Caki2 (cell line): ENCODE measurements at regions not wholly inside any gene's neighbourhood (a gene's known extent, or its start where the extent isn't known, plus 50 kb on each side); places are given as distances from the start of the nearest gene placed in this dataset.
A peak's percentile ranks its signal among the peaks of the same experiment; 100 is the strongest.

Experiments
- DNase-seq: peaks from one replicate; pipeline ENCODE4 v3.0.0-alpha.2; 2015; ENCODE audit warnings: low read depth
- in situ Hi-C: cut with HindIII; loops from 2 replicates; pipeline ENCODE4 v1.10.0; 2016; ENCODE audit warnings: low sequenced_read_pairs, low pct_unique_long_range_greater_than_20kb, mixed read lengths

GRCh38 chr14:96931751-96932150 is 134.6 kb downstream of the VRK1 start:
- DNase-seq = no peak
- in situ Hi-C loops = no loop called here

GRCh38 chr14:96934638-96935330 is 137.6 kb downstream of the VRK1 start:
- DNase-seq = no peak
- in situ Hi-C loops = no loop called here

- DNase-seq = no peak
- in situ Hi-C loops = no loop called here
Observed at GRCh38 chr14:96938946-96939345, 141.8 kb downstream of the VRK1 start.

GRCh38 chr14:96940009-96940408 is 142.8 kb downstream of the VRK1 start:
- in situ Hi-C loops = no loop called here
- DNase-seq = peak; percentile 20

GRCh38 chr14:96944297-96944696 is 147.1 kb downstream of the VRK1 start:
- in situ Hi-C loops = no loop called here
- no peak for DNase-seq

- in situ Hi-C loops = no loop called here
- no peak for DNase-seq
Observed at GRCh38 chr14:96945721-96946120, 148.5 kb downstream of the VRK1 start.

GRCh38 chr14:96949594-96949993 is 152.4 kb downstream of the VRK1 start:
- in situ Hi-C loops = no loop called here
- DNase-seq = no peak

- DNase-seq = no peak
- in situ Hi-C loops = no loop called here
Observed at GRCh38 chr14:96951511-96951910, 154.3 kb downstream of the VRK1 start.

- peak; percentile 6 for DNase-seq
- in situ Hi-C loops = no loop called here
Observed at GRCh38 chr14:96953087-96953874, 156.1 kb downstream of the VRK1 start.

GRCh38 chr14:96953875-96954185 is 156.6 kb downstream of the VRK1 start:
- DNase-seq = no peak
- in situ Hi-C loops = no loop called here

GRCh38 chr14:96956464-96957239 is 159.5 kb downstream of the VRK1 start:
- in situ Hi-C loops = no loop called here
- no peak for DNase-seq

- in situ Hi-C loops = no loop called here
- DNase-seq = no peak
Observed at GRCh38 chr14:96958057-96958456, 160.9 kb downstream of the VRK1 start.

- no peak for DNase-seq
- in situ Hi-C loops = no loop called here
Observed at GRCh38 chr14:96959992-96960391, 162.8 kb downstream of the VRK1 start.

GRCh38 chr14:96960598-96961116 is 163.5 kb downstream of the VRK1 start:
- DNase-seq = no peak
- in situ Hi-C loops = no loop called here

- in situ Hi-C loops = no loop called here
- no peak for DNase-seq
Observed at GRCh38 chr14:96961895-96962294, 164.7 kb downstream of the VRK1 start.

GRCh38 chr14:96962337-96962736 is 165.2 kb downstream of the VRK1 start:
- in situ Hi-C loops = no loop called here
- no peak for DNase-seq

- DNase-seq = no peak
- in situ Hi-C loops = no loop called here
Observed at GRCh38 chr14:96964726-96965415, 167.7 kb downstream of the VRK1 start.

GRCh38 chr14:96965885-96966595 is 168.9 kb downstream of the VRK1 start:
- in situ Hi-C loops = no loop called here
- DNase-seq = no peak
